Fibroblast of pulmonary artery (primary cell): ENCODE measurements at regions not wholly inside any gene's neighbourhood (a gene's known extent, or its start where the extent isn't known, plus 50 kb on each side); places are given as distances from the start of the nearest gene placed in this dataset.

Source experiments
- DNase-seq: peaks from one replicate; pipeline ENCODE4 v3.0.0-alpha.2; 2010; ENCODE audit warnings: low read depth
- H3K4me3 ChIP-seq: replicated peaks from 2 replicates; pipeline ENCODE4 v1.5.1; 2011; ENCODE audit warnings: low read depth, mild to moderate bottlenecking, control low read depth, low read length, moderate library complexity
- CTCF ChIP-seq: IDR thresholded peaks from 2 replicates; pipeline ENCODE4 v1.5.1; 2011; ENCODE audit warnings: mild to moderate bottlenecking, control low read depth, low read length, inconsistent platforms; ENCODE audit errors: missing control alignments

GRCh38 chr7:155921804-155922066, 109.5 kb upstream of the SHH start:
- no peak overlapping the region for H3K4me3 ChIP-seq
- TF ChIP-seq CTCF: no peak
- DNase-seq: no peak

- H3K4me3 ChIP-seq: no peak overlapping the region
- no peak for DNase-seq
- TF ChIP-seq CTCF: no peak
These were observed 109.0 kb upstream of the SHH start for GRCh38 chr7:155921086-155921803.

DNA sequence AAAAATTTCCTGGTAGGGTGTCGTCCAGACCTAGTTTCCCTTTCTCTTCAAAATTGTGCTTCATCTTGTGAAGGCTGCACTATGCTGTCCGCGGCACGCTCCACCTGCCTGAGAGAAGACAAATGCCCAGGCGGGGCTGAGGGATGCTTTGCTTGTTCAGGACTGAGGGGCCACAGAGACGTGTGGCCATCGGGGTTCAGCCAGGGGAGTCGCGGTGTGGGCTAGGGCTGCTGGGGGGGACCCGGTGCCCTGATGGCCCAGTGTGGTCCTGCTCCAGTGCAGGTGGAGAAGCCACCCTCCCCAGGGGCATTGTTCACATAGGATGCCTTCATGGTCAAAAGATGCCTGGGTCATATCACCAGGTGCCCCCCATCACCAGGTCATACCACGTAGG, 107.8 kb upstream of the SHH start:
- no peak for TF ChIP-seq CTCF
- no peak for DNase-seq
- H3K4me3 ChIP-seq: no peak overlapping the region

DNA sequence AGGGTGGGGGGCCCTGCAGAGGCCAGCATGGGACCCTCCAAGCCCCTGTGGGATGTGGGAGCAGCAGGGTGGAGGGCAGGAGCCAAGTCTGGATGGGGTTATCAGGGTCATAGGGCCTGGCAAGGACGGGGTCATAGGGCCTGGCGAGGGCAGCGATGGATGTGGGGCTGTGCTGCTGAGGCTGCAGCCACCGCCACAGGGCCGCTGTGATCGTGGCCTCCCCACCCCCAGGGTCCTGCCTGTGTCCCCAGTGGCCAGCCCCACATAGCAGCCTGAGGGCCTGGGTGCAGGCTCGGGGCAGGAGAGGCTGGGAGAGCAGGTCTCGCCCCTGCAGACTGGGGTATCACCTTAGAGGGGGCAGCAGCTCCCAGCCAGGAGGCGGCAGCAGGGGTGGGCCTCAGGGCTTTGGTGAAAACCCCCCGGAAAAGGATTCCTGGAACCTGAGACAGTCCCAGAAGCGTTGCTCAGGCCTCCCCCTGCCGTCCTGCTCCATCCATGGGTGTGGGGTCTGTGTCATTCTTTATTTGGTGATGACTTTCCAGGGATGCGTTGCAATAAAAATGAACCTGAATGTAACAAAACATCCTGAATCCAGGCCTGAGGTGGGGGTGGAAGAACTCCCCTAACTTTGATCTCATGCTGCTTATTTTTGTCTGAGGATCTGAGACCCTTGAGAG, 107.3 kb upstream of the SHH start:
- H3K4me3 ChIP-seq: no peak overlapping the region
- DNase-seq: no peak
- no peak for TF ChIP-seq CTCF

GRCh38 chr7:155918720-155919390, 106.6 kb upstream of the SHH start:
- no peak overlapping the region for H3K4me3 ChIP-seq
- peak; percentile 82 for DNase-seq
- no peak for TF ChIP-seq CTCF

DNA sequence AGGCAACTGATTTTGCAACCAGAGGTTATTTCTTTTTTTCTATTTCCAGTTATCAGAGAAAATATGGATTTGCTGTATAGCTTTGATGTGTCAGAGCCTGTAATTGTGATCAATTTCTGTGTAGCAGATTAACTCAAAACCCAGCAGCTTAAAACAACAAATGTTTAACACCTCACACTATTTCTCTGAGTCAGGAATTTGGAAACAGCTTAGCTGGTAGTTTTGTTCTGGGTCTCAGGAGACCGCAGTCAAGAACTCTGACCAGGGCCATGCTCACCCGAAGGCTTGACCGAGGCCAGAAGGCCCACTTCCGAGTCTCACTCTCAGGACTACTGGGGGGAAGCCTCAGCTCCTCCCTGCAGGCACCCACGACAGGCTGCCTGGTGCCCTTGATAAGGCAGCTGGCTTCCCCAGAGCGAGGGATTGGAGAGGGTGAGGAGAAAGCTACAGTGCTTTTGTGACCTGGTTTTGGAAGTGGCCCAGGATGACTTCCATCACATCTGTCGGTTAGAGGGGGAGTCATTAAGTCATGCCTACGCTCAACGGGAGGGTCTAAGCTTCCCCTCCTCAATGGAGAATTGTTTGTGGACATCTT, 105.7 kb upstream of the SHH start:
- TF ChIP-seq CTCF: no peak
- DNase-seq: no peak
- H3K4me3 ChIP-seq: no peak overlapping the region
